Natural killer cell treated with Interleukin-12 subunit alpha and Interleukin-12 subunit beta and Interleukin-15 and Interleukin-18, amount 100 ng/mL, for 72 hours (primary cell): ENCODE measurements at regions not wholly inside any gene's neighbourhood (a gene's known extent, or its start where the extent isn't known, plus 50 kb on each side); places are given as distances from the start of the nearest gene placed in this dataset.
"Not testable (repeated sequence)": the region's sequence is repeated elsewhere in the genome, so short reads cannot be mapped to it uniquely, and the experiment has no call there.

Source experiments
- ATAC-seq, 2 donors: fragments of 150-1000 bp; cut with Tn5 transposase in 1 of 2; sonication (Bioruptor Pico), chemical (Tn5 transposase) in 1 of 2; 2 replicates each; pipeline ENCODE4 v1.10.0; 2021
- DNase-seq: peaks from one replicate; pipeline ENCODE4 v3.0.0; 2022; ENCODE audit warnings: low spot score
- H3K27ac Mint-ChIP-seq, 2 donors: 1 replicate in 1 of 2; 2 replicates in 1 of 2; pipeline ENCODE4 v1.8.0; 2022; ENCODE audit warnings: mixed read lengths in 2 of 2, mild to moderate bottlenecking in 1 of 2, moderate library complexity in 1 of 2
- H3K27me3 Mint-ChIP-seq, 2 donors: 1 replicate in 1 of 2; 2 replicates in 1 of 2; pipeline ENCODE4 v1.8.0; 2022; ENCODE audit warnings: mixed read lengths in 2 of 2
- H3K36me3 Mint-ChIP-seq: one replicate; pipeline ENCODE4 v1.8.0; 2022; ENCODE audit warnings: mixed read lengths
- H3K4me1 Mint-ChIP-seq, 2 donors: 1 replicate in 1 of 2; 2 replicates in 1 of 2; pipeline ENCODE4 v1.8.0; 2022; ENCODE audit warnings: low read depth in 2 of 2, mixed read lengths in 2 of 2, mild to moderate bottlenecking in 1 of 2
- H3K4me3 Mint-ChIP-seq: one replicate; pipeline ENCODE4 v1.8.0; 2022; ENCODE audit warnings: mixed read lengths
- H3K9me3 Mint-ChIP-seq: 2 replicates; pipeline ENCODE4 v1.8.0; 2022; ENCODE audit warnings: mixed read lengths

DNA sequence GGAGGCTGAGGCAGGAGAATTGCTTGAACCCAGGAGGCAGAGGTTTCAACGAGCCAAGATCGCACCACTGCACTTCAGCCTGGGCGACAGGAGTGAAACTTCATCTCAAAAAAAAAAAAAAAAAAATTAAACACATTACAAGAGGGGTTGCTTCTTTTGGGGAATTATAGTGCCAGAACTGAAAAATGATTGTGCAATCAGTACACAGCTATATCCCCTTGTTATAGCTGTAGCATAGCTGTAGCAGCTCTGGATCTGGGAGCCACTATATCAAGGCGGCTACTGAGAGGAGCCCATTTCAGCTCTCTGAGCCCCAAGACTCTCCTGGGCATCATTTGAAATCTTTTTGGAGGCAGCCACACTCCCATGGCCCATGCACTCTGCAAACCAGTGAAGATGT is 334.3 kb downstream of the TFAP2A start:
- H3K9me3 Mint-ChIP-seq = no peaks in the 10 kb centered on the region
- H3K27me3 Mint-ChIP-seq = no peaks in the 10 kb centered on the region
- ATAC-seq = no peak
- H3K4me3 Mint-ChIP-seq = no peak overlapping the region
- no peaks in the 10 kb centered on the region for H3K36me3 Mint-ChIP-seq
- DNase-seq = no peak
- H3K27ac Mint-ChIP-seq = no peak overlapping the region
- H3K4me1 Mint-ChIP-seq = no peaks in the 10 kb centered on the region

DNA sequence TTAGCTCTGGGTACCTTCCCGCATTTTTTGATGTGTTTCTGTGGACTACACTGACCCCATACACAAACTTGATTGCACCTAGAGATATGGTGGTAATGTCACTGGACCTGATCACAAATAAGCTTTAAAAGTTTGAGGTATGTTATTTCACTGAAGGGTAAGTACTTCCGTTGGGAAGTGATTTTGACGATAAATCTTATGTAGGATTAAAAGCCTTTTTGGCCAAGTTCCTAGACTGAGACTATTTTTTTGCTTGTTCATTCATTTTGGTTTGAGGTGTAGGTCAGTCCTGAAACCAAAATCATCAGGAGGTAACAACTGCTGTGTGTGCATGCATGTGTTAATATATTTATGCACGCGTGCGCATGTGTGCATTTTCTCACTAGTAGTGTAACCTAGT is 336.3 kb downstream of the TFAP2A start:
- no peaks in the 10 kb centered on the region for H3K36me3 Mint-ChIP-seq
- DNase-seq = no peak
- no peak overlapping the region for H3K4me3 Mint-ChIP-seq
- no peaks in the 10 kb centered on the region for H3K4me1 Mint-ChIP-seq
- ATAC-seq = no peak
- peaks cover 5% of the 10 kb centered on the region for H3K9me3 Mint-ChIP-seq
- H3K27me3 Mint-ChIP-seq = no peaks in the 10 kb centered on the region
- H3K27ac Mint-ChIP-seq = no peak overlapping the region

DNA sequence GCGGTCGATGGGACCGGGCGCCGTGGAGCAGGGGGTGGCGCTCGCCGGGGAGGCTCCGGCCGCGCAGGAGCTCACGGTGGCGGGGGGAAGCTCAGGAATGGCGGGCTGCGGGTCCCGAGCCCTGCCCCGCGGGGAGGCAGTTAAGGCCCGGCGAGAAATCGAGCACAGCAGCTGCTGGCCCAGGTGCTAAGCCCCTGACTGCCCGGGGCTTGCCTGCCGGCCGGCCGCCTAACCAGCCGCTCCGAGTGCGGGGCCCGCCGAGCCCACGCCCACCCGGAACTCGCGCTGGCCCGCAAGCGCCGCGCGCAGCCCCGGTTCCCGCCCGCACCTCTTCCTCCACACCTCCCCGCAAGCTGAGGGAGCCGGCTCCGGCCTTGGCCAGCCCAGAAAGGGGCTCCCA is 340.1 kb downstream of the TFAP2A start:
- DNase-seq, H3K4me1 Mint-ChIP-seq, H3K9me3 Mint-ChIP-seq, H3K27me3 Mint-ChIP-seq, H3K36me3 Mint-ChIP-seq, ATAC-seq, H3K27ac Mint-ChIP-seq, H3K4me3 Mint-ChIP-seq: not testable (repeated sequence)

DNA sequence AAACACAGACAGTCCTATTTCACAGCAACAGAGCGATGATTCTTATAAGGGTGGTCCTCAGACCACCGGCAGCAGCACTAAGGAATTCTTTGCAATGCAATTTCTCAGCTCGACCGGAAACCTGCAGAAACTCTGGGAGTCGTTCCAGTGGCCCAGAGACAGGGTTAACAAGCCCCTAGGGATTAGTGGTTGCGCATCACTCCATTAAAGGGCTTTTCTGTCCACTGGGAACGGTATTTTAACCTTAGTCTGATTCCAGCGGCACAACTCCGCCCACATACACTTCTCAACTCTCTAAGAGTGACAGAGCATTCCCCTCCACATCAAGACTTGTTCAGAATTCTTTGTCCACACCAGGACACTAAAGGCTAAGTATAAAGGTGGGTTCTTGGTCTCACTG is 341.5 kb downstream of the TFAP2A start:
- no peaks in the 10 kb centered on the region for H3K27me3 Mint-ChIP-seq
- no peaks in the 10 kb centered on the region for H3K36me3 Mint-ChIP-seq
- peaks cover 5% of the 10 kb centered on the region for H3K9me3 Mint-ChIP-seq
- DNase-seq (no peak), ATAC-seq (no peak)
- H3K4me1 Mint-ChIP-seq = no peaks in the 10 kb centered on the region
- H3K27ac Mint-ChIP-seq = no peak overlapping the region
- H3K4me3 Mint-ChIP-seq = no peak overlapping the region

GRCh38 chr6:10071631-10072220 is 343.1 kb downstream of the TFAP2A start:
- Mint-ChIP-seq H3K27me3 (no peaks in the 10 kb centered on the region), H3K4me1 (no peaks in the 10 kb centered on the region), H3K36me3 (no peaks in the 10 kb centered on the region), H3K9me3 (peaks cover 5% of the 10 kb centered on the region), H3K4me3 (no peak overlapping the region), H3K27ac (no peak overlapping the region)
- DNase-seq = no peak
- no peak for ATAC-seq

GRCh38 chr6:10060004-10060403 is 354.9 kb downstream of the TFAP2A start:
- H3K27me3 Mint-ChIP-seq = no peaks in the 10 kb centered on the region
- peaks cover 9% of the 10 kb centered on the region for H3K9me3 Mint-ChIP-seq
- H3K36me3 Mint-ChIP-seq = no peaks in the 10 kb centered on the region
- no peak overlapping the region for H3K4me3 Mint-ChIP-seq
- DNase-seq (no peak), ATAC-seq (no peak)
- no peak overlapping the region for H3K27ac Mint-ChIP-seq
- H3K4me1 Mint-ChIP-seq = no peaks in the 10 kb centered on the region

DNA sequence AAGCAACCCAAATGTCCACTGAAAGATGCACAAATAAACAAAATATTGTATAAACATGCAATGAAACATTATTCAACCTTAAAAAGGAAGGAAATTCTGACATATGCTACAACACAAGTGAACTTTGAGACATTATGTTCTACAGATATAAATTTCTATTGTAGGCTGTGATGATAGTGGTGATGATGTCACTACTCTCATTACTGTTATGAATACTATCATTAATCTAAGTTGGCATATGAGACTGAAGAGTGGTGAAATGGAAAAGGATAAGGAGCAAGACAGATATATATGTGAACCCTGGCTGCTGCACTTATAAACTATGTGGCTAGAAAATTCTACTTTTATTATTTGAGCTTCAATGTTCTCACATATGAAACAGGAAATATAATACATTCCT is 360.2 kb downstream of the TFAP2A start:
- ATAC-seq = no peak
- DNase-seq = no peak
- H3K36me3 Mint-ChIP-seq = no peaks in the 10 kb centered on the region

GRCh38 chr6:10051283-10051682 is 363.6 kb downstream of the TFAP2A start:
- Mint-ChIP-seq H3K27ac (no peak overlapping the region), H3K4me3 (no peak overlapping the region), H3K36me3 (no peaks in the 10 kb centered on the region), H3K4me1 (no peaks in the 10 kb centered on the region), H3K27me3 (no peaks in the 10 kb centered on the region), H3K9me3 (peaks cover 24% of the 10 kb centered on the region)
- ATAC-seq (no peak), DNase-seq (no peak)

More for the DNA sequence above, 360.2 kb downstream of the TFAP2A start:
- Mint-ChIP-seq H3K4me1 (no peaks in the 10 kb centered on the region), H3K27me3 (no peaks in the 10 kb centered on the region), H3K4me3 (no peak overlapping the region), H3K9me3 (peaks cover 24% of the 10 kb centered on the region), H3K27ac (no peak overlapping the region)

GRCh38 chr6:10048370-10049297 is 366.2 kb downstream of the TFAP2A start:
- no peak overlapping the region for H3K4me3 Mint-ChIP-seq
- ATAC-seq (no peak), DNase-seq (no peak)
- no peaks in the 10 kb centered on the region for H3K27me3 Mint-ChIP-seq
- H3K9me3 Mint-ChIP-seq = peaks cover 21% of the 10 kb centered on the region
- no peak overlapping the region for H3K27ac Mint-ChIP-seq
- no peaks in the 10 kb centered on the region for H3K36me3 Mint-ChIP-seq
- H3K4me1 Mint-ChIP-seq = no peaks in the 10 kb centered on the region

DNA sequence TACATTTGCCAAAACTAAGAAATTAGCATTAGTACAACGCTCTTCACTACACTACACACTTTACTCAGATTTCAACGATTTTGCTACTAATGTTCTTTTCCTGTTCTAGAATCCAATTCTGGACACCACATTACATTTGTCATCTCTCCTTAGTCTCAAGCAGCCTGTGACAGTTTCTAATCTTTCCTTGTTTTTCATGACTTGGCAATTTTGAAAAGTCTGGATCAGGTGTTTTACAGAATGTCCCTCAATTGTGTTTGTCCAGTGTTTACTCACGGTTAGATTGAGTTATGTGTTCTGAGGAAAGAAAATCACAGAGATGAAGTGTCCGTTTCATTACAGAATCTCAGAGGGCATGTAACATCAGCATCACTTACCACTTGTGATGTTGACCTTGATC is 372.6 kb downstream of the TFAP2A start:
- Mint-ChIP-seq H3K9me3 (peaks cover 8% of the 10 kb centered on the region), H3K4me1 (no peaks in the 10 kb centered on the region), H3K27ac (no peak overlapping the region), H3K36me3 (no peaks in the 10 kb centered on the region), H3K4me3 (no peak overlapping the region), H3K27me3 (no peaks in the 10 kb centered on the region)
- DNase-seq (no peak), ATAC-seq (no peak)

DNA sequence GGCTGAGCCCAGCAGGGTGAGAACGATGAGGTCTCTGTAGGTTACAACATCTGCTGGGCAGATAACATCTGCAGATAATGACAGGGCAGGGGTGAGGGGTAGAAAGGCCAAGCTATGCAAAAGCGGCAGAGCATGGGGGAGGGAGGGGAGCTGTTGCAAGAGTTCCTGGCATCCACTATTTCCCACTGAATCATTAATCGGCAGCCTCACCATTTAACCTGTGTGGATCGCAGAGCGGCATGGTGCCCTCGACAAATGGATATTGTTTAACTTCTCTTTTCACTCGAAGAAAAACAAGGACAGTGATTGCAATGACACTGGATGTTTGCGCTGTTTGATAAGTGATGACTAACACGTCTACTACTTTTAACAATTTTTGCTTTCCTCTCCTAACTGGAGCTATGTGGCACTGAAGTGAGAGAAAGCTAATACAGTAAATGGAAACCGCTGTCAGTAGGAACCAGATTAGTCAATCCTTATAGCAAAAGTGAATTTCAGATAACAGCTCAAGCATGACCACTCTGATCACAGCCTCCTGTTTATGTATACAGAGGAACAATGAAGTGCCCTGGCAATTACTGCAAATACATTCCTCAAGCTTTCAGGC is 381.5 kb downstream of the TFAP2A start:
- Mint-ChIP-seq H3K4me1 (no peaks in the 10 kb centered on the region), H3K4me3 (no peak overlapping the region), H3K27me3 (no peaks in the 10 kb centered on the region), H3K36me3 (no peaks in the 10 kb centered on the region), H3K9me3 (peaks cover 3% of the 10 kb centered on the region), H3K27ac (no peak overlapping the region)
- ATAC-seq (no peak), DNase-seq (no peak)

GRCh38 chr6:10031617-10032016 is 383.3 kb downstream of the TFAP2A start:
- DNase-seq (no peak), ATAC-seq (no peak)
- H3K9me3 Mint-ChIP-seq = no peaks in the 10 kb centered on the region
- H3K4me3 Mint-ChIP-seq = no peak overlapping the region
- no peaks in the 10 kb centered on the region for H3K27me3 Mint-ChIP-seq
- no peaks in the 10 kb centered on the region for H3K4me1 Mint-ChIP-seq
- no peak overlapping the region for H3K27ac Mint-ChIP-seq
- H3K36me3 Mint-ChIP-seq = no peaks in the 10 kb centered on the region

- Mint-ChIP-seq H3K36me3 (no peaks in the 10 kb centered on the region), H3K9me3 (no peaks in the 10 kb centered on the region), H3K27me3 (no peaks in the 10 kb centered on the region), H3K27ac (no peak overlapping the region), H3K4me3 (no peak overlapping the region), H3K4me1 (no peaks in the 10 kb centered on the region)
- ATAC-seq = no peak
- no peak for DNase-seq
Measured at GRCh38 chr6:10030942-10031537, 383.8 kb downstream of the TFAP2A start.

DNA sequence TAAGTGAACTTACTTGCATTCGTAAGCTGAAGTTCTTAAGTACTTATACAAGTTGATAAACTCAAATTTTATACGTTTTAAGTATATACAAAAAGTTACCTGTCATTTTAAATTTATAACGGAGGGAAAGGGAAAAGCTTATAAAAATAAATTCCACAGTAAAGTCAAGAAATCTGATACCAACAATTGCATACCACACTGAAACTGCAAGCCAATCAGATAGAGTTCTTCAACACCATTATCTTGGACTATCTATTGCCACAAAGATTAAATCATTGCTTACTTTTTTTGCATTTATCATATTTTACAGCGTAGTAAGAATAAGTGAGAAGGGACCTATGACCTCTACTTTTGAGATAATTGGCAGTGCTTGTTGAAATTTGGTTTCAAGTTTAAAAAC is 386.7 kb downstream of the TFAP2A start:
- Mint-ChIP-seq H3K4me3 (no peak overlapping the region), H3K9me3 (peaks cover 2% of the 10 kb centered on the region), H3K27me3 (no peaks in the 10 kb centered on the region), H3K4me1 (no peaks in the 10 kb centered on the region), H3K36me3 (no peaks in the 10 kb centered on the region), H3K27ac (no peak overlapping the region)
- ATAC-seq (no peak), DNase-seq (no peak)
